KOPT-K1 (cell line): ENCODE measurements at regions not wholly inside any gene's neighbourhood (a gene's known extent, or its start where the extent isn't known, plus 50 kb on each side); places are given as distances from the start of the nearest gene placed in this dataset.

Experiments used
- H3K27ac ChIP-seq: fragments of 200-600 bp; sonication (generic); 2 replicates; pipeline ENCODE4 v1.5.1; 2016; ENCODE audit warnings: antibody characterized with exemption, mild to moderate bottlenecking, low read depth, low read length; ENCODE audit not compliant: poor library complexity, severe bottlenecking
- H3K36me3 ChIP-seq: fragments of 200-600 bp; sonication (generic); 2 replicates; pipeline ENCODE4 v1.5.1; 2017; ENCODE audit warnings: antibody characterized with exemption, mild to moderate bottlenecking, low read length, moderate library complexity; ENCODE audit not compliant: insufficient read depth
- H3K9me3 ChIP-seq: fragments of 200-600 bp; sonication (generic); 2 replicates; pipeline ENCODE4 v1.5.1; 2017; ENCODE audit warnings: antibody characterized with exemption, low read length, mild to moderate bottlenecking; ENCODE audit not compliant: insufficient read depth, poor library complexity, severe bottlenecking

- no peak overlapping the region for H3K27ac ChIP-seq
These were observed 542.4 kb upstream of the ADARB2 start for GRCh38 chr10:2279711-2280110.

GRCh38 chr10:2278363-2278762, 541.0 kb upstream of the ADARB2 start:
- Histone ChIP-seq H3K36me3 (no peaks in the 10 kb centered on the region), H3K9me3 (no peaks in the 10 kb centered on the region)

More at GRCh38 chr10:2279711-2280110, 542.4 kb upstream of the ADARB2 start:
- H3K9me3 ChIP-seq: no peaks in the 10 kb centered on the region
- H3K36me3 ChIP-seq: no peaks in the 10 kb centered on the region

GRCh38 chr10:2263561-2263960, 526.2 kb upstream of the ADARB2 start:
- Histone ChIP-seq H3K9me3 (no peaks in the 10 kb centered on the region), H3K36me3 (no peaks in the 10 kb centered on the region), H3K27ac (no peak overlapping the region)

More at GRCh38 chr10:2278363-2278762, 541.0 kb upstream of the ADARB2 start:
- no peak overlapping the region for H3K27ac ChIP-seq

DNA sequence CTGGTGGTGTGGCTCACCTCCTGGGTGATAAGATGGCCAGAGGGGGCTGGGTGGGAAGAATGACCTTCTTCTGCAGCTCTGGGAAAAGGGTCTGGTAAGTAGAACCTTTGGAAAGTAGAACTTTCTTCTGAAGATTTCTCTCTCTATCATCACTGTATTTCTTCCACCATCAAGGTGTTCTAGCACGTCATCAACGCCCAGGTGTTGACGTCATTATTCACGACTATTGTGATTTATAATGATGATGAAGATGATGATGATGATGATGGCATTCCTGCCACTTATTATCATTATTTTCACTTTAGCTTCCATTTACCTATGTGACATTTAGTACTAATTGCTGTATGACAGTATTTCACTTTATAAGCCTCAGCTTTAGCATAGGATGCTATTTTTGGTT, 525.6 kb upstream of the ADARB2 start:
- Histone ChIP-seq H3K36me3 (no peaks in the 10 kb centered on the region), H3K27ac (no peak overlapping the region), H3K9me3 (no peaks in the 10 kb centered on the region)

GRCh38 chr10:2262333-2262732, 525.0 kb upstream of the ADARB2 start:
- H3K36me3 ChIP-seq: no peaks in the 10 kb centered on the region
- no peak overlapping the region for H3K27ac ChIP-seq

DNA sequence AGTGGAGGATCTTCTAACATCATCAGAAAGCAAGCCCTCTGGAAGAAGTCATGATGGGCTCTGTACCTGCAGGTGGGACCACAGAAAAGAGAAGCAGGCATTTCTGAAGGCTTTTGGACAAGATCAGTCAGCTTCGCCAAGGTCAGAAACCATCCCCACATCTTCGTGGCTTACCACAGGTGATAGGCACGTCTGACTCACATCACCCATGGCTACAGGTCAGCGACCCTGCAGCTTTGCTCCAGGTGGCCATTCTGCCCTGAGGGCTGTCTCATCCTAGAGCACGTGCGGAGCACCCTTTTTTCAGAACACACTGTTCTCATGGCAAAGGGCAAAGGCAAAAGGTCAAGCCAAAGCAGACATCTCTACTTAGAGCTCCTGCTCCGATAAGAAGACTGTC, 518.9 kb upstream of the ADARB2 start:
- H3K36me3 ChIP-seq: no peaks in the 10 kb centered on the region
- no peak overlapping the region for H3K27ac ChIP-seq
- H3K9me3 ChIP-seq: no peaks in the 10 kb centered on the region

More at GRCh38 chr10:2262333-2262732, 525.0 kb upstream of the ADARB2 start:
- H3K9me3 ChIP-seq: no peaks in the 10 kb centered on the region

DNA sequence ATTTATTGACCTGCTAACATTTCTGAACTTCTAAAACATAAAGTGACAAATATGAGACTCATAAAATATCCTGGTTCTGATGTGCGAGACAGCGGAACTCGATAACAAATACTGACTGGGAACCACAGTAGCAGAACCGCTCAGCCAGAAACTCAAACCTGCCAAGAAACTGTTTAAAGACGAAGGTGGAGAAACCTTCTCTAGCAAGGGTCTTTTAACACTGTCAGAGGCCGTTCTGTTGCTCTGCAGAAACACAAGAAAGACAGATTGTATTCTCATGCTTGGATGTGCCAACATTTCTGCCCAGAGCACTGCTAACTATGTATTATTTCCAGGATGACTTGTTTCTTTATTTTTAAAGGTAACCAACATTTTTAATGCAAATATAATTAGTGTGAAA, 514.8 kb upstream of the ADARB2 start:
- Histone ChIP-seq H3K9me3 (no peaks in the 10 kb centered on the region), H3K36me3 (no peaks in the 10 kb centered on the region), H3K27ac (no peak overlapping the region)

DNA sequence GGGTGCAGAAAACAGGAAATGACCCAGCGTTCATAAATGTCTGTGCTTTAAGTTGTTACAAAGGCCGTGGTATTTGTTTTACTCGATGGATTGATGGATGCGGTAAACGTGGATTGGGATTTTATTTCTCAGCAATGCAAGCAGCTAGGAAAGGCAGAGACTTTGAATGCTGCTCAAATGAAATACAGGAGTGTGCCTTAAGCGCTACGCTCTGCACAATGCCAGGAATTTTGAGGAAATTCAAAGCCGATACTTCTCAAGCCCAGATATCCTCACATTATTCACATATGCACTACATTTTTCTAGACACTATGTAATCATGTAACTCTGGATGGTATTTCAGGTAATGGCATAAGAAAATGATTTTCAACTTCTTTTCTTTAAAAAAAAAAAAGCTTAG, 514.3 kb upstream of the ADARB2 start:
- Histone ChIP-seq H3K36me3 (no peaks in the 10 kb centered on the region), H3K9me3 (no peaks in the 10 kb centered on the region), H3K27ac (no peak overlapping the region)

GRCh38 chr10:2246747-2247146, 509.4 kb upstream of the ADARB2 start:
- no peak overlapping the region for H3K27ac ChIP-seq
- H3K36me3 ChIP-seq: no peaks in the 10 kb centered on the region
- H3K9me3 ChIP-seq: no peaks in the 10 kb centered on the region

- Histone ChIP-seq H3K27ac (no peak overlapping the region), H3K36me3 (no peaks in the 10 kb centered on the region), H3K9me3 (no peaks in the 10 kb centered on the region)
These were observed 508.3 kb upstream of the ADARB2 start for GRCh38 chr10:2245580-2245979.

- H3K27ac ChIP-seq: no peak overlapping the region
- H3K9me3 ChIP-seq: no peaks in the 10 kb centered on the region
- no peaks in the 10 kb centered on the region for H3K36me3 ChIP-seq
These were observed 507.1 kb upstream of the ADARB2 start for GRCh38 chr10:2244471-2244870.

DNA sequence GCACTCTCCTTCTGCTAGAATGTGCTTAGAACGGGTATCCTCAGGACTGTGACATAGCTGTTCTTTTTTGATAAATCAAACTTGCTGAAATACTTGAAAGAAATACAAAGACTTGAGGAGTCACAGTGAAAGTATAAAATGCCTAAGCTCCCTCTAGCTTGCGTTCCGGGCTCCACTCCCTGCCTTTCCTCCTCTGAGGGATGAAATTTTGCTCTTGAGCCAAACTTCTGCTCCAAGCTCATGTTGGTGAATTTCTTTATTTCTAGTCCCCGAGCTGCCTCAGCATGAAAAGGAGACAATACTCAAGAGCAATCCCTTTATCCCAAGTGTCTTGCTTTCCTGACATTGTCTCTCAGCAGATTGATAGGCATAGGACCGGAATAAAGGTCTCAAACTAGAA, 499.6 kb upstream of the ADARB2 start:
- no peaks in the 10 kb centered on the region for H3K36me3 ChIP-seq
- H3K27ac ChIP-seq: no peak overlapping the region
- H3K9me3 ChIP-seq: no peaks in the 10 kb centered on the region

DNA sequence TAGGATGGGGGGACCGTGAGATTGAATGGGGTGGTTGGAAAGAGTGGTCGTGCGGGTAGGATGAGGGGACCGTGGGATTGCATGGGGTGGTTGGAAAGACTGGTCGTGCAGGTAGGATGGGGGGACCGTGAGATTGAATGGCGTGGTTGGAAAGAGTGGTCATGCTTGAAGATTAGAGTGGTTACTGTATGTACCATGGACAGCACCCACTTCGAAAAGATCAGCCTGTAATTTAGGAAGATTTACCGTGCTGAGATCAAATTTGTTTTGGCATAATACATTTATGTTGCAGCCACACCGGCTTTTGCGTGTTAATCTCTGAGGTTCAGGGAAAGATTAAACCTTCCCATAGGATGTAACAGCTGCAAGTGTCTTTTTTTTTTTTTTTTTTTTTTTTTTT, 495.2 kb upstream of the ADARB2 start:
- Histone ChIP-seq H3K36me3 (no peaks in the 10 kb centered on the region), H3K9me3 (no peaks in the 10 kb centered on the region), H3K27ac (no peak overlapping the region)

- Histone ChIP-seq H3K36me3 (no peaks in the 10 kb centered on the region), H3K27ac (no peak overlapping the region), H3K9me3 (no peaks in the 10 kb centered on the region)
These were observed 493.2 kb upstream of the ADARB2 start for GRCh38 chr10:2230478-2230877.

GRCh38 chr10:2228320-2228901, 491.1 kb upstream of the ADARB2 start:
- H3K36me3 ChIP-seq: no peaks in the 10 kb centered on the region
- no peaks in the 10 kb centered on the region for H3K9me3 ChIP-seq
- H3K27ac ChIP-seq: no peak overlapping the region

GRCh38 chr10:2225609-2226008, 488.3 kb upstream of the ADARB2 start:
- H3K27ac ChIP-seq: no peak overlapping the region
- no peaks in the 10 kb centered on the region for H3K9me3 ChIP-seq
- no peaks in the 10 kb centered on the region for H3K36me3 ChIP-seq
